Astrocyte (in vitro differentiated cells and primary cell): ENCODE measurements at regions not wholly inside any gene's neighbourhood (a gene's known extent, or its start where the extent isn't known, plus 50 kb on each side); places are given as distances from the start of the nearest gene placed in this dataset.

Source experiments
- EZH2 ChIP-seq: IDR thresholded peaks from 2 replicates; pipeline ENCODE4 v1.6.1; 2012; ENCODE audit warnings: mild to moderate bottlenecking, low read length, inconsistent platforms; ENCODE audit not compliant: insufficient read depth
- TF ChIP-seq, protein P1 (sequence below): IDR thresholded peaks from 2 replicates; pipeline ENCODE4 v1.5.1; 2011; ENCODE audit warnings: low read depth, mild to moderate bottlenecking, inconsistent platforms, low read length, moderate library complexity; ENCODE audit not compliant: insufficient read depth

DNA sequence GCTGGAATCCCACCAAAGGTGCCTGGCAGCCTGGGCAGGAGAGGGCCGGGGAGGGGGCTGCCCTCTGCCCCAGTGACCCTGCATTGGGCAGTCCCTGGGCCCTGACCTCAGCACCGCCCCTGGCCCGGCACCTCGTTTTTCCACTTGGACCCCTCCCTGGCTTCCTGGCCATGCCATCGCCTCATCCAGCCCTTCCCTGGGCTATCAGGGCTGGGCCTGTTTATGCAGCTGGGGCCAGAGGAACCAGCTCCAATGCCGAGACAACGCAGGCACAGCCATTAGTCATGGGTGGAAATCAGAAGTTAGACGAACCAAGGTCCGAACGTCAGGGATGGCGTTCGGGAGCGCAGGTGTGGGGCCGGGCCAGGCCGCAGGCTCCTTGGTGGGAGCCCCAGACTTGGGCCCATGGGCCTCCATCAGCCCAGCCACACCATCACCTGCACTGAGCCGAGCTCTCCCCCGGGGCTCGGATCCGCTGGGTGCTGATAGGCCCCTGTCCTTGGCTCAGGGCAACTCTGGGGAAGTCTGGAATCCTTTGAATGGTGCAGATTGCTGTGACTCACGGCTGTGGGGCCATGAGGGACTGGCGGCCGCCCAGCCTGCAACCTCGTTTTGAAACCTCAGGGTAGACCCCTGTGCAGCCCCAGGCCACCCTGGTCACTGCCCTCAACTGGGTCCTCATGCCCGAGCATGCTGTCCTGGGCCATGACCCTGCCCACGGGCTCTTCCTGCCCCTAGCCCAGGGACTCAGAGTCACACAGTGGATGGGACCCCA lies 169.4 kb downstream of the KIF26A start:
- TF ChIP-seq, protein P1, sequence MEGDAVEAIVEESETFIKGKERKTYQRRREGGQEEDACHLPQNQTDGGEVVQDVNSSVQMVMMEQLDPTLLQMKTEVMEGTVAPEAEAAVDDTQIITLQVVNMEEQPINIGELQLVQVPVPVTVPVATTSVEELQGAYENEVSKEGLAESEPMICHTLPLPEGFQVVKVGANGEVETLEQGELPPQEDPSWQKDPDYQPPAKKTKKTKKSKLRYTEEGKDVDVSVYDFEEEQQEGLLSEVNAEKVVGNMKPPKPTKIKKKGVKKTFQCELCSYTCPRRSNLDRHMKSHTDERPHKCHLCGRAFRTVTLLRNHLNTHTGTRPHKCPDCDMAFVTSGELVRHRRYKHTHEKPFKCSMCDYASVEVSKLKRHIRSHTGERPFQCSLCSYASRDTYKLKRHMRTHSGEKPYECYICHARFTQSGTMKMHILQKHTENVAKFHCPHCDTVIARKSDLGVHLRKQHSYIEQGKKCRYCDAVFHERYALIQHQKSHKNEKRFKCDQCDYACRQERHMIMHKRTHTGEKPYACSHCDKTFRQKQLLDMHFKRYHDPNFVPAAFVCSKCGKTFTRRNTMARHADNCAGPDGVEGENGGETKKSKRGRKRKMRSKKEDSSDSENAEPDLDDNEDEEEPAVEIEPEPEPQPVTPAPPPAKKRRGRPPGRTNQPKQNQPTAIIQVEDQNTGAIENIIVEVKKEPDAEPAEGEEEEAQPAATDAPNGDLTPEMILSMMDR, result no peak
- TF ChIP-seq EZH2, result no peak
